Sigmoid colon (tissue), 6 donors: ENCODE measurements at regions not wholly inside any gene's neighbourhood (a gene's known extent, or its start where the extent isn't known, plus 50 kb on each side); places are given as distances from the start of the nearest gene placed in this dataset.

Experiments used
- DNase-seq: peaks from one replicate; pipeline ENCODE4 v3.0.0-alpha.2; 2019
- H3K27ac ChIP-seq, 4 donors: fragments of 200-600 bp; sonication (generic); one replicate each; pipeline ENCODE4 v1.5.1; 2016 to 2019; ENCODE audit warnings: mild to moderate bottlenecking in 1 of 4
- H3K27me3 ChIP-seq, 3 donors: fragments of 200-600 bp; sonication (generic); one replicate each; pipeline ENCODE4 v1.5.1; 2019; ENCODE audit warnings: mild to moderate bottlenecking in 1 of 3
- H3K36me3 ChIP-seq, 4 donors: fragments of 200-600 bp; sonication (generic); one replicate each; pipeline ENCODE4 v1.5.1; 2016 to 2019
- H3K4me1 ChIP-seq, 4 donors: fragments of 200-600 bp; sonication (generic); one replicate each; pipeline ENCODE4 v1.5.1; 2017 to 2019
- H3K4me3 ChIP-seq, 4 donors: fragments of 200-600 bp; sonication (generic); one replicate each; pipeline ENCODE4 v1.5.1; 2017 to 2019; ENCODE audit warnings: mild to moderate bottlenecking in 2 of 4, moderate library complexity in 1 of 4
- H3K9me3 ChIP-seq, 4 donors: fragments of 200-600 bp in 3 of 4; sonication (generic) in 3 of 4; one replicate each; pipeline versions ENCODE4 v1.5.1 to v1.6.1; 2013 to 2019
- EP300 ChIP-seq, 4 donors: sonication (generic); formaldehyde crosslinking; IDR thresholded peaks; one replicate each; pipeline ENCODE4 v1.6.1; 2017; ENCODE audit warnings: antibody characterized with exemption in 4 of 4
- POLR2A ChIP-seq, 2 donors: fragments of 450-650 bp; IDR thresholded peaks; one replicate each; pipeline ENCODE4 v1.6.1; 2016; ENCODE audit warnings: antibody characterized with exemption in 2 of 2, mild to moderate bottlenecking in 2 of 2, moderate library complexity in 2 of 2
- POLR2AphosphoS5 ChIP-seq, 4 donors: sonication (generic); formaldehyde crosslinking; IDR thresholded peaks; one replicate each; pipeline ENCODE4 v1.6.1; 2017; ENCODE audit warnings: antibody characterized with exemption in 4 of 4
- WGBS, 2 donors: extraction: QIAGEN DNeasy Blood & Tissue Kit; methylation state at CpG; one replicate each; pipeline ENCODE4 v1.1.7; 2013; 5-methylcytosine and 5-hydroxymethylcytosine counted together
- intact Hi-C: fragments of 100-400 bp; cut with DNase I; formaldehyde crosslinking; loops from one replicate; pipeline ENCODE4 v1.15.1; 2023
- TF ChIP-seq, protein P1 (sequence below), 4 experiments: fragments of 450-650 bp in 3 of 4; fragments of 200-600 bp in 1 of 4; IDR thresholded peaks; one replicate each; pipeline ENCODE4 v1.5.1; 2016 to 2019; ENCODE audit warnings: antibody characterized with exemption in 4 of 4, mild to moderate bottlenecking in 3 of 4, moderate library complexity in 2 of 4
- donor health status: healthy with polysubstance abuse.
- donor health status: healthy.

DNA sequence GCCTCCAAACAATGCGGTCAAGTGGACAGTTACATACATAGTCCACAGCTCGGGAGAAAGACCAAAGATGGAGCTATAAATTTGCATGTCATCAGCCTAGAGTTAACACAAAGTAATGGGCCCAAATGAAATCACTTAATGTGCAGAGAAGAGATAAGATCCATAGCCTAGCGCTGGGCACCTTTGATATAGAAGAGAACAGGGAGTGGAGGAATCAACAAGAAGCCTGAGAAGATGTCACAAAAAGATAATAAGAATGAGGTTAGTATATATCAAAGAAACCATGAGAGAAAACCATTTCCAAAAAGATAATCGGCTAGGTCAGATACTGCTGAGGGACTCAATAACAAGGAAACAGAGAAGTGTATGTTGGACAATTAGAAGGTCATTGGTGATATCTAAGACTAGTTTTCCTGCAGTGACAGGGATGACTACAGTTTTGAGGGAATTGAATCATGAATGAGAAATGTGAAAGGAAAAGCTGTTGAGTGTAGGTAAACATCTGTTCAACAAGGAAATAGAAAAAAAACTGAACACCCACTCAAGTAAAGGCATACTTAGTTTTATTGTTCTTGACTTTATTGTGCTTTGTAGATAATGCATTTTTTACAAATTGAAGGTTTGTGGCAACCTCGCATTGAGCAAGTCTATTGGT, 68.7 kb upstream of the CDH6 start:
- no peaks in the 10 kb centered on the region for H3K9me3 ChIP-seq
- H3K27ac ChIP-seq: no peak overlapping the region
- 77 to 86% methylated on average over 5 of the region's 5 CpGs for WGBS, 2 donors
- H3K4me1 ChIP-seq: peaks cover 0 to 14% (median 4%) of the 10 kb centered on the region in 4 donors
- no peaks in the 10 kb centered on the region for H3K27me3 ChIP-seq
- H3K36me3 ChIP-seq: no peaks in the 10 kb centered on the region
- intact Hi-C loops: no loop called here
- TF ChIP-seq, protein P1, sequence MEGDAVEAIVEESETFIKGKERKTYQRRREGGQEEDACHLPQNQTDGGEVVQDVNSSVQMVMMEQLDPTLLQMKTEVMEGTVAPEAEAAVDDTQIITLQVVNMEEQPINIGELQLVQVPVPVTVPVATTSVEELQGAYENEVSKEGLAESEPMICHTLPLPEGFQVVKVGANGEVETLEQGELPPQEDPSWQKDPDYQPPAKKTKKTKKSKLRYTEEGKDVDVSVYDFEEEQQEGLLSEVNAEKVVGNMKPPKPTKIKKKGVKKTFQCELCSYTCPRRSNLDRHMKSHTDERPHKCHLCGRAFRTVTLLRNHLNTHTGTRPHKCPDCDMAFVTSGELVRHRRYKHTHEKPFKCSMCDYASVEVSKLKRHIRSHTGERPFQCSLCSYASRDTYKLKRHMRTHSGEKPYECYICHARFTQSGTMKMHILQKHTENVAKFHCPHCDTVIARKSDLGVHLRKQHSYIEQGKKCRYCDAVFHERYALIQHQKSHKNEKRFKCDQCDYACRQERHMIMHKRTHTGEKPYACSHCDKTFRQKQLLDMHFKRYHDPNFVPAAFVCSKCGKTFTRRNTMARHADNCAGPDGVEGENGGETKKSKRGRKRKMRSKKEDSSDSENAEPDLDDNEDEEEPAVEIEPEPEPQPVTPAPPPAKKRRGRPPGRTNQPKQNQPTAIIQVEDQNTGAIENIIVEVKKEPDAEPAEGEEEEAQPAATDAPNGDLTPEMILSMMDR (IDR thresholded peaks at IDR 0.05): no peak
- TF ChIP-seq EP300 (IDR thresholded peaks at IDR 0.05) (no peak), POLR2A (IDR thresholded peaks at IDR 0.05) (no peak), POLR2AphosphoS5 (IDR thresholded peaks at IDR 0.05) (no peak)
- DNase-seq: no peak
- no peak overlapping the region for H3K4me3 ChIP-seq

GRCh38 chr5:31124026-31124425, 69.5 kb upstream of the CDH6 start:
- Histone ChIP-seq H3K9me3 (no peaks in the 10 kb centered on the region), H3K36me3 (no peaks in the 10 kb centered on the region), H3K4me1 (peaks cover 0 to 14% (median 4%) of the 10 kb centered on the region in 4 donors), H3K27me3 (no peaks in the 10 kb centered on the region), H3K27ac (no peak overlapping the region), H3K4me3 (no peak overlapping the region)
- TF ChIP-seq, protein P1 (IDR thresholded peaks at IDR 0.05): no peak
- TF ChIP-seq POLR2AphosphoS5 (IDR thresholded peaks at IDR 0.05) (no peak), EP300 (IDR thresholded peaks at IDR 0.05) (no peak), POLR2A (IDR thresholded peaks at IDR 0.05) (no peak)
- no peak for DNase-seq
- WGBS, 2 donors: 88 to 89% methylated on average over 1 of the region's 1 CpG
- intact Hi-C loops: no loop called here

- H3K9me3 ChIP-seq: no peaks in the 10 kb centered on the region
- H3K36me3 ChIP-seq: no peaks in the 10 kb centered on the region
- TF ChIP-seq EP300 (IDR thresholded peaks at IDR 0.05) (no peak), POLR2A (IDR thresholded peaks at IDR 0.05) (no peak), POLR2AphosphoS5 (IDR thresholded peaks at IDR 0.05) (no peak)
- TF ChIP-seq, protein P1 (IDR thresholded peaks at IDR 0.05): no peak
- peaks cover 0 to 14% (median 4%) of the 10 kb centered on the region in 4 donors for H3K4me1 ChIP-seq
- DNase-seq: no peak
- intact Hi-C loops: no loop called here
- 75 to 81% methylated on average over 4 of the region's 4 CpGs for WGBS, 2 donors
- H3K27me3 ChIP-seq: no peaks in the 10 kb centered on the region
- H3K4me3 ChIP-seq: no peak overlapping the region
- no peak overlapping the region for H3K27ac ChIP-seq
Measured at GRCh38 chr5:31122998-31123951, 70.2 kb upstream of the CDH6 start.

DNA sequence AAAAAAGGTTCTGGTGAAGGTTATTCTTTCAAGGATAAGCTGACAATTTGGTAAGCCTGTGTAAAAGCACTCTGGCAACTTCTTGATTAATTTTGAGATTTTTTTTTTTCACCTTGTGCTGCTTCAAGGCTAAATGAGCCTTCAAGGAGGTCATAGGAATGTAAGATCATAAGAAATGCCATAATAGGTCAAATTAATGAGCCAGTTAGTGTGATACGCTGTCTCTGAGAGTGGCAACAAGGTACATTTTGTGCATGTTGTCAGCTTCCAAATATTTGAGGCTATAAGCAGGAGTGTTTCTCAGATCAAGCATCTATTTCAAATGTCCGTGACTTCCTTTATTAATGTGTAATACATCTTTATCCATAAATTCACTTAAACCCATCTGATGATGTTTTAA, 72.3 kb upstream of the CDH6 start:
- no peaks in the 10 kb centered on the region for H3K36me3 ChIP-seq
- intact Hi-C loops: no loop called here
- no peak for TF ChIP-seq POLR2A (IDR thresholded peaks at IDR 0.05)
- TF ChIP-seq, protein P1 (IDR thresholded peaks at IDR 0.05): no peak
- no peak for TF ChIP-seq POLR2AphosphoS5 (IDR thresholded peaks at IDR 0.05)
- no peak for TF ChIP-seq EP300 (IDR thresholded peaks at IDR 0.05)
- H3K4me1 ChIP-seq: peaks cover 0 to 14% (median 4%) of the 10 kb centered on the region in 4 donors
- H3K27me3 ChIP-seq: no peaks in the 10 kb centered on the region
- DNase-seq: no peak
- WGBS, 2 donors: 90 to 93% methylated on average over 2 of the region's 2 CpGs
- no peak overlapping the region for H3K27ac ChIP-seq
- no peaks in the 10 kb centered on the region for H3K9me3 ChIP-seq
- H3K4me3 ChIP-seq: no peak overlapping the region
